SU-DHL-6 (cell line): ENCODE measurements at regions not wholly inside any gene's neighbourhood (a gene's known extent, or its start where the extent isn't known, plus 50 kb on each side); places are given as distances from the start of the nearest gene placed in this dataset.

Source experiments
- CTCF ChIP-seq: fragments of 200-600 bp; sonication (generic); IDR thresholded peaks from one replicate; pipeline ENCODE4 v1.5.1; 2017; ENCODE audit warnings: antibody characterized with exemption, mild to moderate bottlenecking, low read length, moderate library complexity; ENCODE audit not compliant: insufficient read depth, poor library complexity, severe bottlenecking
- EZH2phosphoT487 ChIP-seq: fragments of 200-600 bp; sonication (generic), shearing (Covaris generic); conservative IDR thresholded peaks from 2 replicates; pipeline ENCODE4 v1.6.1; 2018; ENCODE audit warnings: mild to moderate bottlenecking, antibody characterized with exemption, low read length, moderate library complexity, mixed read lengths

- TF ChIP-seq CTCF (no peak), EZH2phosphoT487 (no peak)
Observed at GRCh38 chr7:46767071-46767470, 814.8 kb downstream of the TNS3 start.
